Endothelial cell (in vitro differentiated cells): ENCODE measurements at regions not wholly inside any gene's neighbourhood (a gene's known extent, or its start where the extent isn't known, plus 50 kb on each side); places are given as distances from the start of the nearest gene placed in this dataset.
A peak's percentile ranks its signal among the peaks of the same experiment; 100 is the strongest.

ENCODE experiments used
- DNase-seq: peaks from one replicate; pipeline ENCODE4 v3.0.0; 2021; ENCODE audit warnings: low spot score
- H3K27ac Mint-ChIP-seq: one replicate; pipeline ENCODE4 v1.8.0; 2021; ENCODE audit warnings: mixed read lengths, inconsistent platforms; ENCODE audit not compliant: unreplicated experiment
- H3K27me3 Mint-ChIP-seq: one replicate; pipeline ENCODE4 v1.8.0; 2021; ENCODE audit warnings: mild to moderate bottlenecking, moderate library complexity, mixed read lengths, inconsistent platforms; ENCODE audit not compliant: unreplicated experiment
- H3K36me3 Mint-ChIP-seq: one replicate; pipeline ENCODE4 v1.8.0; 2021; ENCODE audit warnings: mild to moderate bottlenecking, low read depth, mixed read lengths, inconsistent platforms; ENCODE audit not compliant: unreplicated experiment
- H3K4me1 Mint-ChIP-seq: one replicate; pipeline ENCODE4 v1.8.0; 2021; ENCODE audit warnings: mild to moderate bottlenecking, mixed read lengths, inconsistent platforms; ENCODE audit not compliant: unreplicated experiment
- H3K4me3 Mint-ChIP-seq: one replicate; pipeline ENCODE4 v1.8.0; 2021; ENCODE audit warnings: mild to moderate bottlenecking, mixed read lengths, inconsistent platforms; ENCODE audit not compliant: unreplicated experiment
- H3K9me3 Mint-ChIP-seq: one replicate; pipeline ENCODE4 v1.8.0; 2021; ENCODE audit warnings: mixed read lengths, inconsistent platforms; ENCODE audit not compliant: unreplicated experiment
- CTCF ChIP-seq: fragments of 200-600 bp; sonication (generic); IDR thresholded peaks from one replicate; pipeline ENCODE4 v1.5.0; 2021; ENCODE audit warnings: antibody characterized with exemption; ENCODE audit not compliant: unreplicated experiment

GRCh38 chr11:45089251-45089650 lies 57.2 kb upstream of the PRDM11 start:
- no peak overlapping the region for H3K27ac Mint-ChIP-seq
- H3K4me3 Mint-ChIP-seq = no peak overlapping the region
- H3K27me3 Mint-ChIP-seq = no peaks in the 10 kb centered on the region
- DNase-seq = no peak
- no peaks in the 10 kb centered on the region for H3K36me3 Mint-ChIP-seq
- peaks cover 15% of the 10 kb centered on the region for H3K4me1 Mint-ChIP-seq
- no peak for TF ChIP-seq CTCF
- H3K9me3 Mint-ChIP-seq = no peaks in the 10 kb centered on the region

GRCh38 chr11:45089676-45090499 lies 56.6 kb upstream of the PRDM11 start:
- no peak overlapping the region for H3K4me3 Mint-ChIP-seq
- DNase-seq = no peak
- H3K9me3 Mint-ChIP-seq = no peaks in the 10 kb centered on the region
- H3K36me3 Mint-ChIP-seq = no peaks in the 10 kb centered on the region
- no peak for TF ChIP-seq CTCF
- H3K4me1 Mint-ChIP-seq = peaks cover 15% of the 10 kb centered on the region
- no peaks in the 10 kb centered on the region for H3K27me3 Mint-ChIP-seq
- no peak overlapping the region for H3K27ac Mint-ChIP-seq

GRCh38 chr11:45090607-45091006 lies 55.8 kb upstream of the PRDM11 start:
- H3K27ac Mint-ChIP-seq = no peak overlapping the region
- DNase-seq = no peak
- no peak for TF ChIP-seq CTCF
- H3K9me3 Mint-ChIP-seq = no peaks in the 10 kb centered on the region
- peaks cover 15% of the 10 kb centered on the region for H3K4me1 Mint-ChIP-seq
- no peaks in the 10 kb centered on the region for H3K36me3 Mint-ChIP-seq
- H3K27me3 Mint-ChIP-seq = peaks cover 4% of the 10 kb centered on the region
- H3K4me3 Mint-ChIP-seq = no peak overlapping the region

- H3K9me3 Mint-ChIP-seq = no peaks in the 10 kb centered on the region
- no peak overlapping the region for H3K4me3 Mint-ChIP-seq
- H3K27me3 Mint-ChIP-seq = peaks cover 4% of the 10 kb centered on the region
- DNase-seq = peak; percentile 28
- H3K4me1 Mint-ChIP-seq = peaks cover 10% of the 10 kb centered on the region
- H3K27ac Mint-ChIP-seq = no peak overlapping the region
- no peaks in the 10 kb centered on the region for H3K36me3 Mint-ChIP-seq
- TF ChIP-seq CTCF = no peak
These were observed 54.7 kb upstream of the PRDM11 start for GRCh38 chr11:45091563-45092403.

GRCh38 chr11:45092404-45092785 lies 54.0 kb upstream of the PRDM11 start:
- H3K36me3 Mint-ChIP-seq = no peaks in the 10 kb centered on the region
- H3K4me3 Mint-ChIP-seq = no peak overlapping the region
- DNase-seq = no peak
- H3K27ac Mint-ChIP-seq = no peak overlapping the region
- peaks cover 4% of the 10 kb centered on the region for H3K27me3 Mint-ChIP-seq
- TF ChIP-seq CTCF = no peak
- no peaks in the 10 kb centered on the region for H3K9me3 Mint-ChIP-seq
- H3K4me1 Mint-ChIP-seq = peaks cover 9% of the 10 kb centered on the region
